IPS DF 19.7 (cell line): ENCODE measurements at regions not wholly inside any gene's neighbourhood (a gene's known extent, or its start where the extent isn't known, plus 50 kb on each side); places are given as distances from the start of the nearest gene placed in this dataset.
"Not testable (repeated sequence)": the region's sequence is repeated elsewhere in the genome, so short reads cannot be mapped to it uniquely, and the experiment has no call there.

Experiments
- DNase-seq: peaks from one replicate; pipeline ENCODE4 v3.0.0-alpha.2; 2013; ENCODE audit warnings: low read depth, low spot score

- no peak for DNase-seq
Measured at GRCh38 chr14:104476437-104476836, 103.1 kb upstream of the C14orf180 start.

GRCh38 chr14:104477117-104477623, 102.4 kb upstream of the C14orf180 start:
- DNase-seq, result no peak

- no peak for DNase-seq
Measured at GRCh38 chr14:104477666-104478380, 101.7 kb upstream of the C14orf180 start.

GRCh38 chr14:104478656-104479055, 100.9 kb upstream of the C14orf180 start:
- DNase-seq, result no peak

- no peak for DNase-seq
Measured at GRCh38 chr14:104479901-104480300, 99.7 kb upstream of the C14orf180 start.

- DNase-seq, result no peak
Measured at GRCh38 chr14:104481323-104481722, 98.2 kb upstream of the C14orf180 start.

- not testable (repeated sequence) for DNase-seq
Measured at GRCh38 chr14:104482017-104482416, 97.5 kb upstream of the C14orf180 start.

- no peak for DNase-seq
Measured at GRCh38 chr14:104486222-104486923, 93.2 kb upstream of the C14orf180 start.

- no peak for DNase-seq
Measured at GRCh38 chr14:104494483-104494882, 85.1 kb upstream of the C14orf180 start.

GRCh38 chr14:104496095-104496494, 83.5 kb upstream of the C14orf180 start:
- no peak for DNase-seq

GRCh38 chr14:104499784-104500760, 79.5 kb upstream of the C14orf180 start:
- DNase-seq, result no peak

GRCh38 chr14:104502060-104502459, 77.5 kb upstream of the C14orf180 start:
- no peak for DNase-seq

- DNase-seq, result no peak
Measured at GRCh38 chr14:104503691-104504090, 75.9 kb upstream of the C14orf180 start.

GRCh38 chr14:104504172-104504735, 75.3 kb upstream of the C14orf180 start:
- DNase-seq, result no peak

- no peak for DNase-seq
Measured at GRCh38 chr14:104505085-104506074, 74.2 kb upstream of the C14orf180 start.

GRCh38 chr14:104506461-104507253, 72.9 kb upstream of the C14orf180 start:
- no peak for DNase-seq

- DNase-seq, result no peak
Measured at GRCh38 chr14:104507443-104507842, 72.1 kb upstream of the C14orf180 start.

GRCh38 chr14:104509673-104510072, 69.9 kb upstream of the C14orf180 start:
- no peak for DNase-seq

- DNase-seq, result no peak
Measured at GRCh38 chr14:104510216-104510615, 69.3 kb upstream of the C14orf180 start.
